GM18511 (cell line): ENCODE measurements at regions not wholly inside any gene's neighbourhood (a gene's known extent, or its start where the extent isn't known, plus 50 kb on each side); places are given as distances from the start of the nearest gene placed in this dataset.
"Not testable (repeated sequence)": the region's sequence is repeated elsewhere in the genome, so short reads cannot be mapped to it uniquely, and the experiment has no call there.

Experiments used
- ATAC-seq: cut with Tn5 transposase; IDR thresholded peaks from one replicate; pipeline ENCODE4 v1.9.1; 2021; ENCODE audit warnings: mild to moderate bottlenecking, moderate library complexity; ENCODE audit not compliant: unreplicated experiment

DNA sequence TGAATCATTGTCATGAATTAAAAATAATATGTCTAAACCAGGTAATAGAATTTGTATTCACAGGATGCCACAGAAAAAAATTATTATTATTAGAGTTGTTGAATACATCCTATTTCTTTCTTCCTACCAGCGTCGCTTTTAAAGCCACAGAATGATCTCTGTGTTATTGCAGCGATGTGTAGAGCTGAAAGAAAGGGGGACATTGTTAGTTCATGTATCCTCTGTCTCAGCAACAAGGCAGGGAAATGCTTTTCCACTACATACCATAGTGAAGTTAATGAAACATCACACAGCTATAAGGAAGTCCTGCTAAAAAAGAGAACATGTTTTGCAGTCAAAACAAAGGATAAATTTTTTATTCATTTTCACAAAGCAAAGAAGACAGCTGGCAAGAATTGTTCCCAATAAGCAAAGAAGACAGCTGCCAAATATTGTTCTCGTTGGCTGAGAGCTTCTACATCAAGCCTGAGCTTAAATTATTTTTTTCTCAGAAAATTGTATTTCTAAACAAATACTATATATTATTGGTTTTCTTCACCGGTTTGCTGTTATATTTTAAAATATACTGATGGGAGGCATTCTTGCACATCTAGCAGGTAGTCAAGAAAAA, 1234.4 kb downstream of the SUCLG1 start:
- no peak for ATAC-seq

- ATAC-seq: no peak
These were observed 1237.8 kb downstream of the SUCLG1 start for GRCh38 chr2:83221258-83221657.

GRCh38 chr2:83217854-83218253, 1241.2 kb downstream of the SUCLG1 start:
- ATAC-seq: no peak

DNA sequence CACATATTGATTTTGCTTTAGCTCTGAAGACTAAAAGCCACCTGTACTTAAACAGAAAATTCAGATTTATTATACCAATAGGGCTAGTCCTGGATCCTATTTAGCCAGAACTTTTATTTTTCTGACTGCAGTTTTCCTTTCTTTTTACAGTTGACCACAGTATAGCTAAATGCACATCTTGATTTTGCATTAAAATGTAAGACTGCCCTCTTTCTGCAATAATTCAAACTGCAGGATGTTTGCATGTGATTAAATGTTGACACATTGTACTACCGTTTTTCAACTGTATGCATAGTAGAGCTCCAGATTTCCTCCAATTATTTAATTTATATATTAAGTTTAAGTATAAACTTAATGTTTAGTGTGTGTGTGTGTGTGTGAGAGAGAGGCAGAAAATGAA, 1262.9 kb downstream of the SUCLG1 start:
- ATAC-seq: no peak

DNA sequence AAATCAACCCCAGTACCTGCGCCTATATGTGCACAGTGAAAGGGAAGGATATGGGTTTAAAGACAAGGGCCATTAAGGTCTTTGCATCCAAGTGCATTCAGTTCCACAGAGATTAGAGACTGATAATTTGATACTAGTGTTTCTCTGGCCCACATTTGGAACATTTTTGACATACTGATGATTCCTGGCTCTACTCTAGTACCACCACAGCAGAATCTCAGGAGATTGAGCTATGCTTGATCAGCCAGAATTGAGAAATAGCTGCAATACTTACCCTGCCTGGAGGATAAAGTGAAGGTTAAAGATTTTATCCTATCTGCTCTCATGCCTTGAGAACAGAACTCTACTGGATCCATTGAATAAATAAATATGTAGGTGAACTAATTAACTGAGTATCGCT, 1267.8 kb downstream of the SUCLG1 start:
- ATAC-seq: no peak

DNA sequence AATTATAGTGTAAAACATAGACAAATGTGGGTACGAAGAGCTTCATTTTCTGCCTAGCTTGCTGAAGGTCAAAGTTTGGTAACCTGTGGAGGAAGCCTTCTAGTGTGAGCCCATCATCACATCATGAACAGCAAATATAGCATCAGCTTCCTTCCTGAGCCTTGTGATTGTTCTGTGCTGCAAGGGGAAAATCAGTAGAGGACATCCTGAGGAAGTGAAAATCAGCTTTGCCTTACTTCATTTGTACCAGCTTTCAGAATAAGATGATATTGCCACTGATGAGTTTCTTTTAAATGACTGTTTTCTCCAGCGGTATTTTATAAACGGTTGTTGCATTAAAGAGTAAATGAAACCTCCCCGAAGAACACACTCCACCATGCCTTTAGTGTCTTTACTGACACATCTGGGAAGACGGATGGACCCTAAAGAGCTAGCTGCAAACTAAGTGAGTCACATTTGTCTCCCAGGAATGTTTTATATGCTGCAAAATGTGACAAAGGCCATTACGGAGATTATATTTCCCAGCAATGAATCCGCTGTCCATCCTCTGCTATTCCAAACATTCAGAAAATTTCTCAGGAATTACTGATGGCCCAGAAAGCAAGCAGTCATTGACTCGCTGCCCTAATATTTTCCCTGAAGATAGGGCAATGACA, 1272.8 kb downstream of the SUCLG1 start:
- no peak for ATAC-seq

DNA sequence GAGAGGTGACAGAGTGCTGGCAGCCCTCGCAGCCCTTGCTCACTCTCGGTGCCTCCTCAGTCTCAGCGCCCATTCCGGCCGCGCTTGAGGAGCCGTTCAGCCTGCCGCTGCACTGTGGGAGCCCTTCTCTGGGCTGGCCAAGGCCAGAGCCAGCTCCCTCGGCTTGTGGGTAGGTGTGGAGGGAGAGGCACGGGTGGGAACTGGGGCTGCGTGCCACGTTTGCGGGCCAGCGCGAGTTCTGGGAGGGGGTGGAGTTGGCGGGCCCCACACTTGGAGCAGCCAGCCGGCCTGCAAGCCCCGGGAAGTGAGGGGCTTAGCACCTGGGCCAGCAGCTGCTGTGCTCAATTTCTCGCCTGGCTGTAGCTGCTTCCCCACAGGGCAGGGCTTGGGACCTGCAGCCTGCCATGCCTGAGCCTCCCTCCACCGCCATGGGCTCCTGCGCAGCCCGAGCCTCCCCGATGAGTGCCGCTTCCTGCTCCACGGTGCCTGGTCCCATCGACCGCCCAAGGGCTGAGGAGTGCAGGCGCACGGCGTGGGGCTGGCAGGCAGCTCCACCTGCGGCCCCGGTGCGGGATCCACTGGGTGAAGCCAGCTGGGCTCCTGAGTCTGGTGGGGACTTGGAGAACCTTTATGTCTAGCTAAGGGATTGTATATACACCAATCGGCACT, 1278.1 kb downstream of the SUCLG1 start:
- not testable (repeated sequence) for ATAC-seq

GRCh38 chr2:83176539-83176938, 1282.5 kb downstream of the SUCLG1 start:
- no peak for ATAC-seq

GRCh38 chr2:83172841-83173240, 1286.2 kb downstream of the SUCLG1 start:
- no peak for ATAC-seq

GRCh38 chr2:83168377-83168776, 1290.7 kb downstream of the SUCLG1 start:
- ATAC-seq: no peak

DNA sequence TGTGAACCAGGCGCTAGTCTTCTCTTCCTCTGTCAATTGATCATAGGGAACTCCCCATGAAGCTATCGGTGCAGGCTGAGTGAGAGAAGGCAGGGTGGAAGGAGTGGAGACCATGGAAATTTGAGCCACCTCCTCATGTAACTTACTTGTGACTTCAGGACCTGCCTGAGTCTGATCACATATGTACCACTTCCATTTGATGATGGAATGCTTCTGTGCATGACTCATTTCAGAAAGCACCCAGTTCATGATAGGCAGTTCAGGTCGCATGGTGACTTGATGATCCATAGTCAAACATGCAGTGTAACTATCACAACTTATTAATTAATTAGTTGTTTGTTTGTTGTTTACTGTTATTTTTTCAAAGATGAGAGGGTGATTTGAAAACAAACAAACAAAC, 1296.7 kb downstream of the SUCLG1 start:
- ATAC-seq: no peak

- no peak for ATAC-seq
These were observed 1298.5 kb downstream of the SUCLG1 start for GRCh38 chr2:83160571-83160970.

GRCh38 chr2:83155826-83156225, 1303.3 kb downstream of the SUCLG1 start:
- no peak for ATAC-seq

GRCh38 chr2:83143946-83144345, 1315.1 kb downstream of the SUCLG1 start:
- ATAC-seq: no peak

DNA sequence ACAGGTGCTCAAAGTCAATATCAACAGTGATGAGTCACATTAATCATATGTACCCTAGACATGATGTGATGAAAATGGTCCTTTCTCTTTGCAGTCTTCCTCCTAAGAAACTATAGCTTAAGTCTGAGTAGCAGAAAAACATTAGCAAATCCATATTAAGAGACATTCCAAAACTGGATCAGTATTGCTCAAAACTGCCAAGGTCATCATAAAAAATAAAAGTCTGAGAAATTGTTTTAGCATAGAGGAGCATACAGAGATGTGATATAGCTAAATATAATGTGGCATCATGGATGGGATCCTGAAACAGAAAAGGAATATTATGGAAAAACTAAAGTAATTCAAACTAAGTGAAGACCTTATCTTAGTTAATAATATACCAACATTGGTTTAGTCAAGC, 1316.1 kb downstream of the SUCLG1 start:
- ATAC-seq: no peak

GRCh38 chr2:83115606-83116005, 1343.5 kb downstream of the SUCLG1 start:
- ATAC-seq: no peak

DNA sequence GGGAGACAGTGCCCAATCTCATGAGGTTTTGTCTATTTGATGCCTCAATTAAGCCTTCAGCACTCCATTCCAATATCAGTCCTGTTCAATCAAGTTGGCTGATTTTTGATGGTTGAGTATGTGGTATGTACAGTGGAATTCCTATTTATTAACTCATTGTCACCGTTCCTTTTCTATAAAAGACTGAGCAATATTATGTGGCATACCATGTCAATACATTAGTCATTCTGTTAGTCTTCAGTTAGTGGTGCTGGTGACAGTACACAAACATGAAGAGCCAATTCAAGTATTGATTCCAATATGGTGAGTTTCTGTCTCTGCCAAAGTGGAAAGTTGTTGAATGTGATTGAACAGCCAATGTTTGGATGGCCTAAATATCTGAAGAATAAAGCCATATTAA, 1343.9 kb downstream of the SUCLG1 start:
- no peak for ATAC-seq

DNA sequence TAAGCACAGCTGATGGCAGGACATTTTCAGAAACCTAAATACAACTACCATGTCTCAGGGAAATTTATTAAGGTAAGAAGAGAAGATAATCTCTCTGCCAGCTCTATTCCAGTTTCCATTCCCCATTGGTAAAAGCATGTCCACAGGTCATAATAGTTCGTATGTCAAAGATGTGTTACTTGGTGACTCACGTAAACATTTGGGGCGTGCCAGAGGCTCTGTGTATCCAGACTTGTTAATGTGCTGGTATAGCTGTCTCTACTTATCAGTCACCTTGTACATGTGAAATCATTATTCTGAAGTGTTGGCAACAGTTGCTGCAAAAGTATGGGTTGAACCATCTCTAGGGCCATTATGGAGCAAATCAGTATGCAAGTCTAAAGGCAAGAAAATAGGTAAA, 1345.1 kb downstream of the SUCLG1 start:
- no peak for ATAC-seq

GRCh38 chr2:83112858-83113257, 1346.2 kb downstream of the SUCLG1 start:
- ATAC-seq: no peak

DNA sequence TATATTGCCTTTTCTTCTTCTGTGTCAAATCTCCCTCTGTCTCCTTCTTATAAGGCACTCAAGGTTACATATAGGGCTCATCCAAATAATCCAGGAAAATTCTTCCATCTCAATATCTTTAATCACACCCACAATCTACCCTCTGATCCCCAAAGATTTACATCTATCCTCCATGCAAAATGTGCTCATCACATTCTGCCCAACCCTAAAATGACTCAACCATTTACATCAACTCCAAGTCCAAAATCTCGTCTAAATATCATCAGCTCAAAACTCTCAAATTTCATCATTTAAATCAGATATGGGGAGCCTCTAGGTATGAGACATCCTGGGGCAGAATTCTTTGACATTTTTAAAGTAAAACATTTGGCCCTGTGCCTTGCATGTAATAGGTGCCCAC, 1349.8 kb downstream of the SUCLG1 start:
- ATAC-seq: no peak

GRCh38 chr2:83106853-83107252, 1352.2 kb downstream of the SUCLG1 start:
- ATAC-seq: no peak

DNA sequence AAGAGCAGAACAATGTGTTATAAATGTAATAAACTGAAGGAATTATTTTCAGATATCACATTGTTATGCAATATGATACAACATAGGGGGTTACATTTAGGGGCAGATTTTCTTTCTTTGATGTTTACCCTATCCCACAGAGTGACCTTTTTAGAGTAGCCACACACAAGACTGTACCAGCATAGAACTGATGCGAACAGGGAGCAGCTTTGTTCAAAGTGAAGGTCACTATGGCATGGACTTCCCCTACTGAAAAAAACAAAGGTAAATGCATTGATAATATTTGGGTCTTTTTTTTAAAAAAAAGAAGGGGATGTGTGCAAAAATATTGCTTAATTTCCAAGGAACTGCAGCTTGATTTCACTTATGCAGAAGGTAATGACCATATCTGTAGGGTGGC, 1354.9 kb downstream of the SUCLG1 start:
- ATAC-seq: no peak
